GM19397 (cell line): ENCODE measurements at regions not wholly inside any gene's neighbourhood (a gene's known extent, or its start where the extent isn't known, plus 50 kb on each side); places are given as distances from the start of the nearest gene placed in this dataset.

Experiments used
- ATAC-seq: cut with Tn5 transposase; IDR thresholded peaks from one replicate; pipeline ENCODE4 v1.9.1; 2021; ENCODE audit warnings: mild to moderate bottlenecking, moderate library complexity; ENCODE audit not compliant: unreplicated experiment

- ATAC-seq, result no peak
These were observed 172.0 kb upstream of the SOX9 start for GRCh38 chr17:71948703-71949422.

- no peak for ATAC-seq
These were observed 161.7 kb upstream of the SOX9 start for GRCh38 chr17:71959154-71959553.

- no peak for ATAC-seq
These were observed 157.5 kb upstream of the SOX9 start for GRCh38 chr17:71963351-71963750.

GRCh38 chr17:71963791-71964190, 157.0 kb upstream of the SOX9 start:
- ATAC-seq, result no peak

- ATAC-seq, result no peak
These were observed 156.3 kb upstream of the SOX9 start for GRCh38 chr17:71964559-71964958.

- no peak for ATAC-seq
These were observed 154.8 kb upstream of the SOX9 start for GRCh38 chr17:71966055-71966454.

GRCh38 chr17:71966459-71967313, 154.1 kb upstream of the SOX9 start:
- no peak for ATAC-seq

- no peak for ATAC-seq
These were observed 151.3 kb upstream of the SOX9 start for GRCh38 chr17:71969500-71969899.

- no peak for ATAC-seq
These were observed 150.5 kb upstream of the SOX9 start for GRCh38 chr17:71970312-71970711.

- no peak for ATAC-seq
These were observed 146.8 kb upstream of the SOX9 start for GRCh38 chr17:71974051-71974450.

GRCh38 chr17:71975331-71975801, 145.5 kb upstream of the SOX9 start:
- no peak for ATAC-seq

- no peak for ATAC-seq
These were observed 144.7 kb upstream of the SOX9 start for GRCh38 chr17:71976011-71976649.

GRCh38 chr17:71978435-71978834, 142.4 kb upstream of the SOX9 start:
- ATAC-seq, result no peak

- no peak for ATAC-seq
These were observed 140.6 kb upstream of the SOX9 start for GRCh38 chr17:71980171-71980570.

- no peak for ATAC-seq
These were observed 137.0 kb upstream of the SOX9 start for GRCh38 chr17:71983828-71984227.

GRCh38 chr17:71985111-71986039, 135.4 kb upstream of the SOX9 start:
- no peak for ATAC-seq

GRCh38 chr17:71986886-71987285, 133.9 kb upstream of the SOX9 start:
- no peak for ATAC-seq

- ATAC-seq, result no peak
These were observed 133.2 kb upstream of the SOX9 start for GRCh38 chr17:71987634-71988033.

- ATAC-seq, result no peak
These were observed 131.7 kb upstream of the SOX9 start for GRCh38 chr17:71989117-71989516.

- ATAC-seq, result no peak
These were observed 127.5 kb upstream of the SOX9 start for GRCh38 chr17:71993363-71993762.

GRCh38 chr17:71995590-71995989, 125.2 kb upstream of the SOX9 start:
- ATAC-seq, result no peak
